ENCODE measurements at regions not wholly inside any gene's neighbourhood (a gene's known extent, or its start where the extent isn't known, plus 50 kb on each side); places are given as distances from the start of the nearest gene placed in this dataset.

GRCh38 chr6:81944661-81945060 is 192.2 kb upstream of the TENT5A start:
- TF ChIP-seq CTCF (IDR thresholded peaks at IDR 0.05): no peak
- TF ChIP-seq POLR2A (IDR thresholded peaks at IDR 0.05): no peak
